HL-60 (cell line): ENCODE measurements at regions not wholly inside any gene's neighbourhood (a gene's known extent, or its start where the extent isn't known, plus 50 kb on each side); places are given as distances from the start of the nearest gene placed in this dataset.
"Not testable (repeated sequence)": the region's sequence is repeated elsewhere in the genome, so short reads cannot be mapped to it uniquely, and the experiment has no call there.

Experiments
- CTCF ChIP-seq: IDR thresholded peaks from one replicate; pipeline ENCODE4 v1.5.1; 2011; ENCODE audit warnings: low read length, control low read depth, inconsistent platforms; ENCODE audit not compliant: insufficient read depth
- POLR2AphosphoS5 ChIP-seq: IDR thresholded peaks from 2 replicates; pipeline ENCODE4 v1.6.1; 2012; ENCODE audit warnings: low read depth

GRCh38 chr3:195989197-195989920 lies 81.0 kb upstream of the TNK2 start:
- not testable (repeated sequence) for TF ChIP-seq CTCF, POLR2AphosphoS5
